ENCODE measurements at regions not wholly inside any gene's neighbourhood (a gene's known extent, or its start where the extent isn't known, plus 50 kb on each side); places are given as distances from the start of the nearest gene placed in this dataset.

DNA sequence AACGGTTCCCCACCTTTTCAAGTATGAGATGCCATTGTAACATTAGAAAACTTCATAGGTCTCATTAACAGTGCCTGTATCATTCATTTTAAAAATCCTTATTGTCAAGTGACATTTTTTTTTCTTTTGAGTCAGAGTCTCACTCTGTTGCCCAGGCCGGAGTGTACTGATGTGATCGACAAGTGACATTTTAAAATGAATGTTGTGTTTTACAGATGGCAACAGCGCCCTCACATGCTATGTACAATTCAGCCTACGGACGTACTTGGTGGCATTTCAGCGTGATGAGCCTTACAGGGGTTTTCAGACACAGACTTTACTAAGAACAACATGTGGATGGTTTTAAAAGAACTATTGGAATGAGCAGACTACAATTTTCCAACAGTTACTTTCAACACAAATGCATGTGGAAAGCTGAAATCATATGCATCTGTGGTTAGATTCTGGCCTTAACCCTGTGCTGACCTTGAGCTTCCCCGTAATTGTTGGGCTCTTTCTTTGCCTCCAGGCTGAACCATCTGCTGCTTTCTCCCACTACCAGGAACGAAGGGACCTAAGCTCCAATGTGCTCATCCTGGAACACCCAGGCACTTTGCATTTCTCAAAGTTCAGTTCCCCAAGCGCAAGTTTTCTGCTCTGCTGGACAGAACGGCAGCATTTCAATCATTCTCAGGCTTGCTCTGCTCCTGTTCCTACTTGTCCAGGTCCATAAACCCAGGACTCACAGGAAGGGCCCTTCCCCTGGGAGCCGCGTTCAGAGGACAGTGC lies 119.9 kb upstream of the NDUFV2 start:
- TF ChIP-seq EZH2phosphoT487 (IDR thresholded peaks at IDR 0.05; ENCODE audit: borderline replicate concordance, low read depth, low read length) = no peak
- TF ChIP-seq CTCF (conservative IDR thresholded peaks at IDR 0.05; ENCODE audit: low read length) = peak; percentile 96
- Histone ChIP-seq H3K27ac (ENCODE audit: low read depth, low read length, poor library complexity, severe bottlenecking) (no peak overlapping the region), H3K4me3 (ENCODE audit: low read depth, low read length, poor library complexity, severe bottlenecking) (no peak overlapping the region), H3K9me2 (ENCODE audit: insufficient read depth, low read length) (no peaks in the 10 kb centered on the region), H4K20me1 (ENCODE audit: insufficient read depth, low read length) (no peaks in the 10 kb centered on the region), H3K4me2 (ENCODE audit: low read length) (0 out of 2 replicates have a peak overlapping the region, but pooled peaks have one; percentile 4), H3K9me3 (ENCODE audit: low read length) (no peaks in the 10 kb centered on the region), H2AFZ (ENCODE audit: low read length) (peak overlapping the region; percentile 62; the same call in 1 of the 2 replicates), H3K4me1 (ENCODE audit: insufficient read depth, low read length, poor library complexity, severe bottlenecking) (peaks cover 63% of the 10 kb centered on the region), H3K36me3 (ENCODE audit: insufficient read depth, low read length) (no peaks in the 10 kb centered on the region), H3K79me2 (ENCODE audit: insufficient read depth, low read depth, low read length) (no peaks in the 10 kb centered on the region)
- DNase-seq (ENCODE audit: low spot score) = peak; percentile 91
- intact Hi-C loops (cut with micrococcal nuclease; ENCODE audit: unreplicated experiment) = loop anchor here (1.0 to 5.0 kb wide), 4 partner anchors 100 to 328 kb away; no protein-coding TSS in a partner anchor
- no TSS peak for BruUV-seq (replicated peaks)
- POLR2A ChIA-PET = interaction anchor here (0.9 to 2.3 kb wide), 13 partner anchors 12 to 329 kb away, joined by 3 to 9 read pairs (median 4); no protein-coding TSS in a partner anchor
- CTCF ChIA-PET (ENCODE audit: unreplicated experiment) = interaction anchor here (0.7 to 1.9 kb wide), 6 partner anchors 31 to 329 kb away, joined by 3 to 5 read pairs (median 4); no protein-coding TSS in a partner anchor

- H4K20me1 ChIP-seq (ENCODE audit: insufficient read depth, low read length) = no peaks in the 10 kb centered on the region
- H3K27ac ChIP-seq (ENCODE audit: low read depth, low read length, poor library complexity, severe bottlenecking) = no peak overlapping the region
- no peak for DNase-seq (ENCODE audit: low spot score)
- peaks cover 63% of the 10 kb centered on the region for H3K4me1 ChIP-seq (ENCODE audit: insufficient read depth, low read length, poor library complexity, severe bottlenecking)
- H3K79me2 ChIP-seq (ENCODE audit: insufficient read depth, low read depth, low read length) = no peaks in the 10 kb centered on the region
- H3K36me3 ChIP-seq (ENCODE audit: insufficient read depth, low read length) = no peaks in the 10 kb centered on the region
- no peak overlapping the region for H3K4me3 ChIP-seq (ENCODE audit: low read depth, low read length, poor library complexity, severe bottlenecking)
- CTCF ChIA-PET (ENCODE audit: unreplicated experiment) = interaction anchor here (0.7 to 1.9 kb wide), 5 partner anchors 31 to 329 kb away, joined by 3 to 5 read pairs (median 4); no protein-coding TSS in a partner anchor
- TF ChIP-seq EZH2phosphoT487 (IDR thresholded peaks at IDR 0.05; ENCODE audit: borderline replicate concordance, low read depth, low read length) (no peak), CTCF (conservative IDR thresholded peaks at IDR 0.05; ENCODE audit: low read length) (no peak)
- H2AFZ ChIP-seq (ENCODE audit: low read length) = peak overlapping the region; percentile 62; the same call in 1 of the 2 replicates
- H3K9me3 ChIP-seq (ENCODE audit: low read length) = no peaks in the 10 kb centered on the region
- POLR2A ChIA-PET = interaction anchor here (0.6 to 2.3 kb wide), 11 partner anchors 14 to 403 kb away, joined by 3 to 9 read pairs (median 3); no protein-coding TSS in a partner anchor
- BruUV-seq (replicated peaks) = no TSS peak
- no peak overlapping the region for H3K4me2 ChIP-seq (ENCODE audit: low read length)
- intact Hi-C loops (cut with micrococcal nuclease; ENCODE audit: unreplicated experiment) = loop anchor here (2.0 to 5.0 kb wide), 2 partner anchors 100 to 161 kb away; no protein-coding TSS in a partner anchor
- H3K9me2 ChIP-seq (ENCODE audit: insufficient read depth, low read length) = no peaks in the 10 kb centered on the region
These were observed 119.3 kb upstream of the NDUFV2 start for GRCh38 chr18:8983195-8983594.

Measured in OCI-LY7 (cell line).